Activated CD8-positive, alpha-beta memory T cell treated with anti-CD3 and anti-CD28 coated beads, Interleukin-2, amount 50 U/mL, for 1 hour (primary cell): ENCODE measurements at regions not wholly inside any gene's neighbourhood (a gene's known extent, or its start where the extent isn't known, plus 50 kb on each side); places are given as distances from the start of the nearest gene placed in this dataset.

ENCODE experiments used
- DNase-seq: peaks from one replicate; pipeline ENCODE4 v3.0.0-alpha.2; 2020; ENCODE audit errors: extremely low read depth

GRCh38 chr4:163967263-163967662 lies 472.8 kb downstream of the TMA16 start:
- no peak for DNase-seq

DNA sequence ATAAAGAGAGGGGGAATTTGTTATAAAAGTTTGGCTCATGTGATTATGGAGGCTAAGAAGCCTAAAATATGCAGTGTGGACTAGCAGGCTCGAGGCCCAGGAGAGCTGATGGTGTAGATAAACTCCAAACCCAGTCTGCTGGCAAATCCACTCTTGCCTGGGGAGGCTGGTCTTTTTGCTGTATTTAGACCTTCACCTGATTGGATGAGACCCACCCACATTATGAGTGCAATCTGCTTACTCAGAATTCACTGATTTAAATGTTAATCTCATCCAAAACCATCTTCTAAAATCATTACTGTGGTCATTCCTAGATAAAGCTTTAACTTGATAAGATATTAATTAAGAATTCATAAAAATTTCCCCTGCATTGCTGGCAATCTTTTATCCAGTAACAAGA lies 473.2 kb downstream of the TMA16 start:
- no peak for DNase-seq

DNA sequence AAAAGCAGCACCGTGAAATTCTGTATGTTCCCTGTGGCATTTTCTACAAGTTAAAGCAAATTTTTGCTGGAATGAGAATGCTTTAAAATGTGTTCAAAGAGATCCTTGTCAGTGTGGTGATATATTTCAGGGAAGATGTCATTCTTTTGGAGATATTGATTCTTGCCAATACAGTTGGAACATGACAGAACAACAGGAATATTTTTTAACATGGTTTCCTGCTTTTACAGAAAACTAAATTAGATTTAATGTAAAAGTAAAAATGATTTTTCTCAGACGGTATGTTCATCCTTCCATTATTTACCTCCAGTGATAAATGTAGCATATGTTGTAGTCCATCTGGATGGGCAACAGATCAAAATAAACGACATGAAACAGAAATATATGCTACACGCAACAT lies 474.8 kb downstream of the TMA16 start:
- no peak for DNase-seq

GRCh38 chr4:163976588-163976987 lies 482.1 kb downstream of the TMA16 start:
- DNase-seq = no peak

GRCh38 chr4:163988391-163988790 lies 493.9 kb downstream of the TMA16 start:
- no peak for DNase-seq

- DNase-seq = no peak
Observed at GRCh38 chr4:163988865-163989264, 494.4 kb downstream of the TMA16 start.

DNA sequence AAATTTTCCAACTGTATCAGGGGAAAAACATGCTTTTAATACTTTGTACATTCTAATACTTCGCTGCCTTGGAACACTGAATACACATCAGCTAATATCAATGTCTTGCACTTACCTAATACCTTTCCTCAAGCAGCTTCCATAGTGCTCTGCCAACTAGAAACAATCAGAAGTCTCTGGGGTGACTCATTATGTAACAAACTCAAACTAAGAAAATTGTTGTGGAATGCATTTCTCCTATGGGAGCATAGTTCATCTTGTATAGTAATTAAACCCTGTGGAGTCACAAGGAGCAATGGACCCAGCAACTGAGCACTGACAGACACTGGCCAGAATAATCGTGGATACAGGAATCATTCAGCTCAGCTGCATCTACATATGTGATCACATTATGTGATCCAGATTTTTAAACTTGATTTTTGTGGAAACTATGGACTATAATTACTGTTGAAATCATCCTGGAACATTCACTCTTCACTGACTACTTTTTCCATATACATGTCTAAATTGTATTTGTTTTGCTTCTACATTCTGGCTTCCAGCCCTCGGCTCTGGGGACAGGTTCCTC lies 496.9 kb downstream of the TMA16 start:
- DNase-seq = no peak

DNA sequence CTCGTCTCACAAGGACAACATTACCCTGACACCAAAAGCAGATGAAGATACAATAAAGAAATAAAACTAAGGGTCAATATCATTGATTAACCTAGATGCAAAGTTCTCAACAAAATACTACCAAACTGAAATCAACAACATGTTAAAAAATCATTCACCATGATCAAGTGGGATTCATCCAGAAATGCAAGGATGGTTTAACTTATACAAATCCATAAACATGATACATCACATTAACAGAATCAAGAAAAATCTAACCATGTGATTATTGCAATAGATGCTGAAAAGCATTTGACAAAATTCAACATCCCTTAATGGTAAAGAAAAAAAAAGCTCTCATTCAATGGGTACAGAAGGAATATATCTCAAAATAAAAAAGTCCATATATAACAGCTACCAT lies 514.9 kb downstream of the TMA16 start:
- DNase-seq = no peak

DNA sequence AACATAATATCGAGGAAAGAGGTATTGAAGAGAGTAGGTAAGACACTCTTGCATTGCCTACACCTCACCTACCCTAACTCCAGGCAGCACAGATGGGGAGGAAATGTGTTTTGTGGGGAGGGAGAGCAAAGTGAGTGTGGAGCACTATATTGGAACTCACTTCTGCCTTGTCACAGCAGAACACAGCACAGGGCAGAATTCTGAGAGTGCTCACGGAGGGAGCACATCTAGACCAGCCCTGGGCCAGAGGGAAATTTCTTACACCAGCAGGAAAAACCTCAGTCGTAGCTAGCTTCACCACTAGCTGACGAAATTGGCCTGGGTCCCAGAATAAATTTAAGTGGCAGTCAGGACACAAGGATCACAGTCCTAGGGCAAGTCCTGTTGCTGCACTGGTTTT lies 517.3 kb downstream of the TMA16 start:
- no peak for DNase-seq

DNA sequence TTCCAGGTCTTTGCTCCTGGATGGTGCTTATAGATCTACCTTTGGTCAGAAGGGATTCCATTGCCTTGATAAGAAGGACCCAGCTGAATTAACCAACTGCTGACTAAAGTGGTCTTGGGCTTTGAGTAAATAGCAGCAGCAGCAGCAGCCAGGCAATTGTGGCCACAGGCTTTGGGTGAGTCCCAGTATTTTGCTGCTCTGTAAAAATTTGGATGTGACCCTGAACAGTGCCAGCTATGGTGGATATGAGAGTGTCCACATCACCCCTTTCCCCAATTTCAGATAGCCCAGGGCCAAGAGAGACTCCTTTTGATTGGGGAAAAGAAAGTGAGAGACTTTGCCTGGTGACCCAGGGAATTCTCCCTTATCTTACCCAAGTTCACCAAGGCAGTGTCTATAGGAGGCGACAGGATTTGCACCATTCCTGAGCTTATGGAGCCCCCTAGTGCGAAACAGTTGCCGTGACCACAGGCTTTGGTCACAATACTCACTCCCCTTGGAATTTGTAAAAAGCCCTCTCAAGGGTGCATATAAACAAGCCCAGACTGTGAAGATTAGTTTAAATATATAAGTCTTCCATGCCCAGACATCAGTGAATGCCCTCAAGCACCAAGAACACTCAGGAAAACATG lies 518.0 kb downstream of the TMA16 start:
- DNase-seq = no peak

- DNase-seq = no peak
Observed at GRCh38 chr4:164021947-164022346, 527.5 kb downstream of the TMA16 start.

GRCh38 chr4:164023214-164023613 lies 528.7 kb downstream of the TMA16 start:
- no peak for DNase-seq

GRCh38 chr4:164027805-164028204 lies 533.3 kb downstream of the TMA16 start:
- no peak for DNase-seq

DNA sequence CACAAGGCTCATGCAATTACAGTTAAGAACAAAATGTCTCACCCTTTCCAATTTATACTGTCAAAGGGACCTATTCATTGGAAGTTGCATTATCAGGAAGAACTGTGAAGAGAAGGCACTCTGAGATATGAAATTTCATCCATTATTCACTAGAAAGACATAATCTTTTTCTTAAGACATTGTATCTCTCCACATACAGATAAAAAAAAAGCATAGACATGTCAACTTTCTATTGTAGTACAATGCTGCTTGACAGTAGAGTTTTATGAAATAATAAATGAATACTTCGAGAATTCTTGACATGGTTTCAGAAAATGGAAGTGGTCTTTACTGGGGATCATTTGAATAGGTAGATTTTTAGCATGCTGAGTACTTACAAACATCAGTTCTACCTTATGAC lies 545.0 kb downstream of the TMA16 start:
- no peak for DNase-seq

DNA sequence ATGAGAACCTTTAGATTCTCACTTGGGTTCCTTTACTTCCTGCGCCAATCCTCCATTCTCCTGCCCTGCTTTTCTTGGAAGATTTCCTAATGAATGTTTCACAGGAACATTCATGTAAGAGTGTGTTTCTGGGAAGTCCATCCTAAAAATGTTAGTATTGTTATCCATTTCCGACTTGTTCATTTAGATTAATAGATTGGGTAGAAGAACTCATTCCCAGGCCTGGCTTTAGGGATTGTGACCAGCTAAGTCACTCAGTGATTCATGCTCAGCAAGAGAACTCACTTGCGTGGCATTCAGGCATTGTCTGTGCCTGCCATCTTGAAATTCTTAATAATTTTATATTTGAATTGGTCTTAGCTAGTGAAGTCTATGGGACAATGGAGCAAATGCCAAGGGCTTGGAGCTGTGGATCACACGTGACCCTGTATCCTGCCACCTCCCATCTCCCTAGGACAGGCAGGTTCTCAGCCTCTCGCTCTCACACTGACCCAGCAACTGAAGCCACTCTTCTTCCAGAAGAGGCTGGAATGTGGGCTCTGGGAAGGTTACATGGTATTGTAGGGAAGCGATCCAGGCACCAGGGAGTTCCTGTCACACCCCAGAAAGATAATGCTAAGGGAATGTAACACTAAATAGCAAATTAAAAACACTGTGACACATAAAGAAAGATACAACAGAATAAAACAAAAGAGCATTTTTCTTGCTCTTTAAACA lies 562.1 kb downstream of the TMA16 start:
- no peak for DNase-seq

DNA sequence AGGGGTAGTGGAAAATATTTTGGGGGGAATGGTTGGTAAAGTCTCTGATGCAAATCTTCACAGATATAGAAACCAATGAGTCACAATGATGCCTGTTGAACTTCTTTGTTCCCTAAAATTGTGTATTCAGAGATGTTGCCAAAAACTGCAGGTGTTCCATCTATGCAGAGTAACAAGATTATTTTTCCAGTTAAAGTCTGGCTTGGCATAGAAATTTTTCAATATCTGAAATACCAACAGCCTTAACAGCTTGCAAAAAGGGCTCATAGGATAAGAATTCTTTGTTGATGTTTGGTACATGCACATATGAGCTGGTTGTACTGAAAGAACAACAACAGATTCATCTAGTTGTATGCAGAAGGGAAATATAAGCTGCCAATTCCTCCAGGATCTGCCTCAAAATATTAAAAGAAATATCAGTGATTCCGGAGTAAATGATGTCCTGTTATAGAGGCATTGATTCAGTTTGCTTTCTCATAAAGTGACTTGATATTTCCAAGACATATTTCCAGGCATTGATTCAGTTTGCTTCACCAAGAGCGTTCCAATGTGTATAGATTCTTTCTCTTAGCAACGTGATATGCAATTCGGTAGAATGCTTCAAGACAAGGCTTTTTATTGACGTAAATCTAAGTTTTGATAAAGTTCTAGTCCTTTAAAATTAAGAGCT lies 564.4 kb downstream of the TMA16 start:
- no peak for DNase-seq

GRCh38 chr4:164060456-164060855 lies 566.0 kb downstream of the TMA16 start:
- no peak for DNase-seq

DNA sequence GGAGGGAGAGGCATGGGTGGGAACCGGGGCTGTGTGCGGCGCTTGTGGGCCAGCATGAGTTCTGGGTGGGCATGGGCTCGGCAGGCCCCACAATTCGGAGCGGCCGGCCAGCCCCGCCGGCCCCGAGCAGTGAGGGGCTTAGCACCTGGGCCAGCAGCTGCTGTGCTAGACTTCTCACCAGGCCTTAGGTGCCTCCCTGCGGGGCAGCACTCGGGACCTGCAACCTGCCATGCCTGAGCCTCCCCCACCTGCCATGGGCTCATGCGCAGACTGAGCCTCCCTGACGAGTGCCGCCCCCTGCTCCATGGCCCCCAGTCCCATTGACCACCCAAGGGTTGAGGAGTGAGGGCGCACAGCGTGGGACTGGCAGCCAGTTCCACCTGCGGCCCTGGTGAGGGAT lies 573.9 kb downstream of the TMA16 start:
- no peak for DNase-seq

GRCh38 chr4:164070625-164071024 lies 576.1 kb downstream of the TMA16 start:
- no peak for DNase-seq

DNA sequence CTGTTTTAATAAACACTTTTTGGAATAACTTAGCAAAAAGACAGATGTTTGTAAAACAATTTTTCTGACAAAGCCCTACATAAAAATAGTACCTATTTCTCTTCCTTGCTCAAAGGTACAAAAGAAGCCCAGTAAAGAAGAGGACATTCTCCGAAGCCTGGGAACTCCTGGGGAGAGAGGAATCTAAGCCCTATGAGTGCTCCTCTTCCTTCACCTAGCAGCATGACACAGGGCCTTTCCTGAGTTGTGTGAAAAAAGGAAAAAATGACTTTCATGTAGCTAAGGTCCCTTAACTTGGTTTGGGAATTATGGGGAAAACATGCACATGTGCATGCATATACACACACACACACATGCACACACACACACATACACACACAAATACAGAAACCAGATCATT lies 586.9 kb downstream of the TMA16 start:
- DNase-seq = no peak

- DNase-seq = no peak
Observed at GRCh38 chr4:164081801-164082200, 587.3 kb downstream of the TMA16 start.

- DNase-seq = no peak
Observed at GRCh38 chr4:164087733-164088132, 593.2 kb downstream of the TMA16 start.
